ENCODE measurements at regions not wholly inside any gene's neighbourhood (a gene's known extent, or its start where the extent isn't known, plus 50 kb on each side); places are given as distances from the start of the nearest gene placed in this dataset.

- DNase-seq (ENCODE audit: low read depth): no peak
Measured at GRCh38 chr4:107166181-107166580, 130.1 kb upstream of the DKK2 start.

- no peak for DNase-seq (ENCODE audit: low read depth)
Measured at GRCh38 chr4:107164962-107165475, 128.9 kb upstream of the DKK2 start.

GRCh38 chr4:107156443-107156842, 120.3 kb upstream of the DKK2 start:
- DNase-seq (ENCODE audit: low read depth): no peak

- DNase-seq (ENCODE audit: low read depth): no peak
Measured at GRCh38 chr4:107155366-107155765, 119.3 kb upstream of the DKK2 start.

- no peak for DNase-seq (ENCODE audit: low read depth)
Measured at GRCh38 chr4:107153956-107154355, 117.8 kb upstream of the DKK2 start.

- DNase-seq (ENCODE audit: low read depth): peak; percentile 37
Measured at GRCh38 chr4:107153228-107153627, 117.1 kb upstream of the DKK2 start.

- no peak for DNase-seq (ENCODE audit: low read depth)
Measured at GRCh38 chr4:107151173-107151572, 115.1 kb upstream of the DKK2 start.

- peak; percentile 74 for DNase-seq (ENCODE audit: low read depth)
Measured at GRCh38 chr4:107148904-107149303, 112.8 kb upstream of the DKK2 start.

- DNase-seq (ENCODE audit: low read depth): no peak
Measured at GRCh38 chr4:107147873-107148272, 111.8 kb upstream of the DKK2 start.

- no peak for DNase-seq (ENCODE audit: low read depth)
Measured at GRCh38 chr4:107138433-107138832, 102.3 kb upstream of the DKK2 start.

- DNase-seq (ENCODE audit: low read depth): no peak
Measured at GRCh38 chr4:107133965-107134653, 98.0 kb upstream of the DKK2 start.

- DNase-seq (ENCODE audit: low read depth): peak; percentile 53
Measured at GRCh38 chr4:107131295-107131694, 95.2 kb upstream of the DKK2 start.

- no peak for DNase-seq (ENCODE audit: low read depth)
Measured at GRCh38 chr4:107130157-107130556, 94.0 kb upstream of the DKK2 start.

- no peak for DNase-seq (ENCODE audit: low read depth)
Measured at GRCh38 chr4:107129611-107130010, 93.5 kb upstream of the DKK2 start.

- DNase-seq (ENCODE audit: low read depth): no peak
Measured at GRCh38 chr4:107129076-107129475, 93.0 kb upstream of the DKK2 start.

- no peak for DNase-seq (ENCODE audit: low read depth)
Measured at GRCh38 chr4:107128116-107128515, 92.0 kb upstream of the DKK2 start.

GRCh38 chr4:107125496-107125895, 89.4 kb upstream of the DKK2 start:
- no peak for DNase-seq (ENCODE audit: low read depth)

- DNase-seq (ENCODE audit: low read depth): no peak
Measured at GRCh38 chr4:107122736-107123135, 86.6 kb upstream of the DKK2 start.

GRCh38 chr4:107120661-107121060, 84.5 kb upstream of the DKK2 start:
- no peak for DNase-seq (ENCODE audit: low read depth)

- DNase-seq (ENCODE audit: low read depth): no peak
Measured at GRCh38 chr4:107117726-107118125, 81.6 kb upstream of the DKK2 start.

GRCh38 chr4:107115185-107115847, 79.2 kb upstream of the DKK2 start:
- DNase-seq (ENCODE audit: low read depth): peak; percentile 47

GRCh38 chr4:107114059-107114458, 77.9 kb upstream of the DKK2 start:
- DNase-seq (ENCODE audit: low read depth): no peak

- no peak for DNase-seq (ENCODE audit: low read depth)
Measured at GRCh38 chr4:107098401-107098800, 62.3 kb upstream of the DKK2 start.
